Glutamatergic neuron (in vitro differentiated cells): ENCODE measurements at regions not wholly inside any gene's neighbourhood (a gene's known extent, or its start where the extent isn't known, plus 50 kb on each side); places are given as distances from the start of the nearest gene placed in this dataset.

Experiments
- DNase-seq: peaks from one replicate; pipeline ENCODE4 v3.0.0; 2022
- H3K27ac Mint-ChIP-seq: one replicate; pipeline ENCODE4 v1.8.0; 2020; ENCODE audit warnings: mild to moderate bottlenecking, mixed read lengths, inconsistent platforms; ENCODE audit not compliant: unreplicated experiment
- H3K27me3 Mint-ChIP-seq: one replicate; pipeline ENCODE4 v1.8.0; 2020; ENCODE audit warnings: mild to moderate bottlenecking, moderate library complexity, mixed read lengths, inconsistent platforms; ENCODE audit not compliant: unreplicated experiment
- H3K36me3 Mint-ChIP-seq: one replicate; pipeline ENCODE4 v1.8.0; 2020; ENCODE audit warnings: mild to moderate bottlenecking, mixed read lengths, inconsistent platforms; ENCODE audit not compliant: unreplicated experiment
- H3K4me1 Mint-ChIP-seq: one replicate; pipeline ENCODE4 v1.8.0; 2020; ENCODE audit warnings: mild to moderate bottlenecking, low read depth, mixed read lengths, inconsistent platforms; ENCODE audit not compliant: unreplicated experiment
- H3K4me3 Mint-ChIP-seq: one replicate; pipeline ENCODE4 v1.8.0; 2020; ENCODE audit warnings: mild to moderate bottlenecking, mixed read lengths, inconsistent platforms; ENCODE audit not compliant: unreplicated experiment
- H3K9me3 Mint-ChIP-seq: one replicate; pipeline ENCODE4 v1.8.0; 2020; ENCODE audit warnings: mild to moderate bottlenecking, moderate library complexity, mixed read lengths, inconsistent platforms; ENCODE audit not compliant: unreplicated experiment
- TF ChIP-seq, protein P1 (sequence below): fragments of 200-600 bp; sonication (generic); IDR thresholded peaks from one replicate; pipeline ENCODE4 v1.5.0; 2021; ENCODE audit not compliant: partially characterized antibody, unreplicated experiment

DNA sequence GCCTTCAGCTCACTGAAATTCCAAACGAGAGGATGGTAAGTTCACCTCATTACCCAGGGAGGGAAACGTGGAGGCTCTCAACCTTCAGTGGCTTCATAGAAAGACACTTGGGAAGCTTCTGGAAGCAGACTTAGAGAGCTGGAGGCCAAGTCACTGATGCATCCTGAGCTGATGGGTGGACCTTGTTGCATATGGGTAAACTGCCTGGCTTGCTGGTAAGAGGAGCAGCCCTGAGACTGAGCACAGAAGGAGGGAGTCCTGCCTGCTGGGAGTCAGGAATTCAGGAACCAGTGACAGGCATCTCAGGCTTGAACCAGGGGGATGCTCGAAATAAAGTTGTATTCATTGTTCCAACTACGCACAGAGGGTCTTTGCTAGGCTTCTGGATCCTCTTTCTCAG, 66.5 kb upstream of the NPAS2 start:
- no peaks in the 10 kb centered on the region for H3K9me3 Mint-ChIP-seq
- H3K27ac Mint-ChIP-seq: no peak overlapping the region
- H3K36me3 Mint-ChIP-seq: no peaks in the 10 kb centered on the region
- no peak for DNase-seq
- H3K4me1 Mint-ChIP-seq: no peaks in the 10 kb centered on the region
- TF ChIP-seq, protein P1, sequence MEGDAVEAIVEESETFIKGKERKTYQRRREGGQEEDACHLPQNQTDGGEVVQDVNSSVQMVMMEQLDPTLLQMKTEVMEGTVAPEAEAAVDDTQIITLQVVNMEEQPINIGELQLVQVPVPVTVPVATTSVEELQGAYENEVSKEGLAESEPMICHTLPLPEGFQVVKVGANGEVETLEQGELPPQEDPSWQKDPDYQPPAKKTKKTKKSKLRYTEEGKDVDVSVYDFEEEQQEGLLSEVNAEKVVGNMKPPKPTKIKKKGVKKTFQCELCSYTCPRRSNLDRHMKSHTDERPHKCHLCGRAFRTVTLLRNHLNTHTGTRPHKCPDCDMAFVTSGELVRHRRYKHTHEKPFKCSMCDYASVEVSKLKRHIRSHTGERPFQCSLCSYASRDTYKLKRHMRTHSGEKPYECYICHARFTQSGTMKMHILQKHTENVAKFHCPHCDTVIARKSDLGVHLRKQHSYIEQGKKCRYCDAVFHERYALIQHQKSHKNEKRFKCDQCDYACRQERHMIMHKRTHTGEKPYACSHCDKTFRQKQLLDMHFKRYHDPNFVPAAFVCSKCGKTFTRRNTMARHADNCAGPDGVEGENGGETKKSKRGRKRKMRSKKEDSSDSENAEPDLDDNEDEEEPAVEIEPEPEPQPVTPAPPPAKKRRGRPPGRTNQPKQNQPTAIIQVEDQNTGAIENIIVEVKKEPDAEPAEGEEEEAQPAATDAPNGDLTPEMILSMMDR: no peak
- H3K4me3 Mint-ChIP-seq: no peak overlapping the region
- peaks cover 1% of the 10 kb centered on the region for H3K27me3 Mint-ChIP-seq

DNA sequence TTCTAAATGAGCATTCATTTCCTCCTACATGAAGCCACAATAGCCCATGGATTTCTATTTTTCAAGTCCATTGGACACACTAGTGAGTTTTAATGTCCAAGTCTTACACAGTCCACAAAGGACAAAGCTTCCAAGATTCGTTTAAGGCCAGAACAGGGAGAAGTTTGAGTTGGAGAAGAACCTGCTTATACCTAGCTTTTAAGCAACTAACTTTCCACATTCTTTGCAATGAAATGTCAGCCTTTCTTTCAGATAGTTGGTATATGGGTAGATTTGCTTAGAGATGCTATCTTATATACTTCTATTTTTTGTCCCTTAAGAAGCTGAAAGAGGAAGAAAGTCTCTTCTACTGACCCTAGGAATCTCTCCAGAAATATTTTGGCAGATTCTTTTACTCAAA, 66.1 kb upstream of the NPAS2 start:
- no peaks in the 10 kb centered on the region for H3K4me1 Mint-ChIP-seq

DNA sequence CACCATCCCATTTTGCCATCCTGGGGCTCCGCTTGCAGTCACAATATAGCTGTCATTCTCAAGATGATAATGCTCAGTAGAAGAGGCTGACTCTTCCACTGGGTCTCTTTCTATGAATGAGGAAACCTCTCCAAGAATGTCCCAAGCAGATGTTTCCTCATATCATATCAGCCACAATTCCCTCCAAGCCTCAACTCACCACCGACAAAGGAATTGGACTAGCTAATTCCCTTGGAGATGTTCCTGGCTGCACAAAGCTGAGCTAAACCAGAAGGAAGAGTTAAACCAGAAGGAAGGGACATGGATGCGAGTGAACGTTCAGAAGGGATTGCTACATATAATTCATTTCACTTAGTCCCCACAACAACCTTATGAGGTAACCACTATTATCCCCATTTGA, 65.0 kb upstream of the NPAS2 start:
- Mint-ChIP-seq H3K9me3 (no peaks in the 10 kb centered on the region), H3K36me3 (no peaks in the 10 kb centered on the region), H3K4me1 (no peaks in the 10 kb centered on the region), H3K27me3 (no peaks in the 10 kb centered on the region), H3K4me3 (no peak overlapping the region), H3K27ac (no peak overlapping the region)
- no peak for DNase-seq
- TF ChIP-seq, protein P1: no peak

More for the DNA sequence above, 66.1 kb upstream of the NPAS2 start:
- Mint-ChIP-seq H3K9me3 (no peaks in the 10 kb centered on the region), H3K4me3 (no peak overlapping the region), H3K36me3 (no peaks in the 10 kb centered on the region), H3K27me3 (peaks cover 1% of the 10 kb centered on the region), H3K27ac (no peak overlapping the region)
- DNase-seq: no peak
- TF ChIP-seq, protein P1: no peak

DNA sequence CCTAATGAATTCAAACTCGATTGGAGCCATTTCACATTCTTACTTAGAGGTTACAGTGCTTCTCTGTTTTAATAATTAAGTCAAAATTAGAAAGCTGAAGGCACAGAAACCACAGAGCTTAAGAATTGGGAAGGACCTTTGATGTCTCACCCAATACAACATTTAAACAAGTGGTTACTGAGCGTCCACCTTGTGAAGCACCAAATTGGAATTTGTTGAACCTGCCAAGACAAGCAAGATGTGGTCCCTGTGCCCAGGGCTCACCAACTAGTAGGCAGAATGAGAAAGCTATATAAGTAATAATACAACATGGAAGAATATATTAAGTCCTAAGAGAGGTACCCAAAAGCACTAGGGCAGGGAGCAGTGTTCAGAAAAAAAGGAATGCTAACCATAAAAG, 64.5 kb upstream of the NPAS2 start:
- Mint-ChIP-seq H3K27ac (no peak overlapping the region), H3K27me3 (no peaks in the 10 kb centered on the region), H3K9me3 (no peaks in the 10 kb centered on the region), H3K36me3 (no peaks in the 10 kb centered on the region), H3K4me1 (no peaks in the 10 kb centered on the region), H3K4me3 (no peak overlapping the region)
- TF ChIP-seq, protein P1: no peak
- no peak for DNase-seq

DNA sequence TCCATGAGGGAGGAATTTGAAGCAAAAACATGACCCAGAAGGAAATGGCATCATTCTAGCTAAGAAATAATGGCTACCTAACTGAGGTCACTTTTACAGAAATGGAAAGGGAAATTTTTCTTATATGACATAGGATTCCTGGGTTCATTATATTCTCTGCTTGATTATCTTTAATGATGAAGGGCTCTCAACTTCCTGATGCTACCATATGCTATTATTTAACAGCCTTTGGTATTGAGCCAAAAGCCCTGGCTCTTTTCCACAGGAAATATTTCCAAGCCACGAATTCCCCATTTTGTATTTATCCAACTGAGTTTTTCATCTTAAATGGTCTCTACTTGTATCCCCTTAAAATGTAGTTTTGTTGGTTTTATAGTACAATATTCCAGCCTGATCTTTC, 63.2 kb upstream of the NPAS2 start:
- peaks cover under 1% of the 10 kb centered on the region for H3K27me3 Mint-ChIP-seq
- TF ChIP-seq, protein P1: no peak
- no peak for DNase-seq
- H3K9me3 Mint-ChIP-seq: no peaks in the 10 kb centered on the region
- H3K4me3 Mint-ChIP-seq: no peak overlapping the region
- H3K27ac Mint-ChIP-seq: no peak overlapping the region
- no peaks in the 10 kb centered on the region for H3K36me3 Mint-ChIP-seq
- H3K4me1 Mint-ChIP-seq: no peaks in the 10 kb centered on the region
